Mesothelial cell of epicardium (in vitro differentiated cells): ENCODE measurements at regions not wholly inside any gene's neighbourhood (a gene's known extent, or its start where the extent isn't known, plus 50 kb on each side); places are given as distances from the start of the nearest gene placed in this dataset.

Experiments
- DNase-seq, 2 experiments: peaks; one replicate each; pipeline ENCODE4 v3.0.0; 2021; ENCODE audit warnings: low spot score in 2 of 2; ENCODE audit not compliant: unreplicated experiment in 2 of 2
- H3K27ac Mint-ChIP-seq: 2 replicates; pipeline ENCODE4 v1.8.0; 2021; ENCODE audit warnings: mixed read lengths
- H3K27me3 Mint-ChIP-seq: 2 replicates; pipeline ENCODE4 v1.8.0; 2021; ENCODE audit warnings: low read depth, mixed read lengths
- H3K36me3 Mint-ChIP-seq: 2 replicates; pipeline ENCODE4 v1.8.0; 2021; ENCODE audit warnings: mixed read lengths
- H3K4me1 Mint-ChIP-seq: 2 replicates; pipeline ENCODE4 v1.8.0; 2021; ENCODE audit warnings: mixed read lengths
- H3K4me3 Mint-ChIP-seq: 2 replicates; pipeline ENCODE4 v1.8.0; 2021; ENCODE audit warnings: mild to moderate bottlenecking, moderate library complexity, mixed read lengths
- H3K9me3 Mint-ChIP-seq: 2 replicates; pipeline ENCODE4 v1.8.0; 2021; ENCODE audit warnings: mixed read lengths
- CTCF ChIP-seq: fragments of 200-600 bp; sonication (generic); IDR thresholded peaks from one replicate; pipeline ENCODE4 v1.5.0; 2021; ENCODE audit warnings: antibody characterized with exemption; ENCODE audit not compliant: unreplicated experiment

- Mint-ChIP-seq H3K9me3 (no peaks in the 10 kb centered on the region), H3K27me3 (no peaks in the 10 kb centered on the region), H3K27ac (no peak overlapping the region)
These were observed 197.5 kb upstream of the BCL6 start for GRCh38 chr3:187942658-187943241.

GRCh38 chr3:187943677-187944389, 198.6 kb upstream of the BCL6 start:
- DNase-seq = no peak
- Mint-ChIP-seq H3K36me3 (no peaks in the 10 kb centered on the region), H3K9me3 (no peaks in the 10 kb centered on the region), H3K4me1 (peaks cover 6% of the 10 kb centered on the region), H3K4me3 (no peak overlapping the region), H3K27ac (no peak overlapping the region), H3K27me3 (no peaks in the 10 kb centered on the region)
- no peak for TF ChIP-seq CTCF

More at GRCh38 chr3:187942658-187943241, 197.5 kb upstream of the BCL6 start:
- no peak for DNase-seq
- no peaks in the 10 kb centered on the region for H3K36me3 Mint-ChIP-seq
- H3K4me3 Mint-ChIP-seq = no peak overlapping the region
- TF ChIP-seq CTCF = no peak
- H3K4me1 Mint-ChIP-seq = peaks cover 6% of the 10 kb centered on the region

GRCh38 chr3:187944390-187945179, 199.3 kb upstream of the BCL6 start:
- no peak overlapping the region for H3K4me3 Mint-ChIP-seq
- H3K27me3 Mint-ChIP-seq = no peaks in the 10 kb centered on the region
- no peak overlapping the region for H3K27ac Mint-ChIP-seq
- peaks cover 6% of the 10 kb centered on the region for H3K4me1 Mint-ChIP-seq
- H3K9me3 Mint-ChIP-seq = no peaks in the 10 kb centered on the region
- no peak for DNase-seq
- TF ChIP-seq CTCF = no peak
- no peaks in the 10 kb centered on the region for H3K36me3 Mint-ChIP-seq

- no peak overlapping the region for H3K27ac Mint-ChIP-seq
- no peaks in the 10 kb centered on the region for H3K27me3 Mint-ChIP-seq
- H3K4me3 Mint-ChIP-seq = no peak overlapping the region
- H3K9me3 Mint-ChIP-seq = no peaks in the 10 kb centered on the region
- H3K4me1 Mint-ChIP-seq = peaks cover 6% of the 10 kb centered on the region
- no peak for TF ChIP-seq CTCF
- H3K36me3 Mint-ChIP-seq = no peaks in the 10 kb centered on the region
- DNase-seq = no peak
These were observed 200.1 kb upstream of the BCL6 start for GRCh38 chr3:187945374-187945773.

- peaks cover 6% of the 10 kb centered on the region for H3K4me1 Mint-ChIP-seq
- no peak overlapping the region for H3K4me3 Mint-ChIP-seq
- DNase-seq = no peak
- H3K36me3 Mint-ChIP-seq = no peaks in the 10 kb centered on the region
- H3K27ac Mint-ChIP-seq = no peak overlapping the region
- no peak for TF ChIP-seq CTCF
- H3K9me3 Mint-ChIP-seq = no peaks in the 10 kb centered on the region
- H3K27me3 Mint-ChIP-seq = no peaks in the 10 kb centered on the region
These were observed 201.0 kb upstream of the BCL6 start for GRCh38 chr3:187946163-187946691.
